Tibial nerve (tissue), 4 donors: ENCODE measurements at regions not wholly inside any gene's neighbourhood (a gene's known extent, or its start where the extent isn't known, plus 50 kb on each side); places are given as distances from the start of the nearest gene placed in this dataset.

Source experiments
- DNase-seq, 2 donors: peaks; one replicate each; pipeline ENCODE4 v3.0.0-alpha.2; 2019; ENCODE audit warnings: low spot score in 2 of 2
- H3K27ac ChIP-seq, 4 donors: fragments of 200-600 bp; sonication (generic) in 3 of 4; one replicate each; pipeline ENCODE4 v1.5.1; 2017 to 2019; ENCODE audit warnings: mild to moderate bottlenecking in 1 of 4
- H3K27me3 ChIP-seq, 2 donors: fragments of 200-600 bp; sonication (generic) in 1 of 2; one replicate each; pipeline versions ENCODE4 v1.5.1 to v1.6.0; 2017 to 2019
- H3K36me3 ChIP-seq, 3 donors: fragments of 200-600 bp; sonication (generic); one replicate each; pipeline ENCODE4 v1.5.1; 2018 to 2019
- H3K4me1 ChIP-seq, 4 donors: fragments of 200-600 bp; sonication (generic) in 3 of 4; one replicate each; pipeline ENCODE4 v1.5.1; 2017 to 2019
- H3K4me3 ChIP-seq, 4 donors: fragments of 200-600 bp; sonication (generic) in 3 of 4; one replicate each; pipeline ENCODE4 v1.5.1; 2017 to 2019; ENCODE audit warnings: mild to moderate bottlenecking in 1 of 4, moderate library complexity in 1 of 4
- H3K9me3 ChIP-seq, 4 donors: fragments of 200-600 bp; sonication (generic) in 3 of 4; one replicate each; pipeline ENCODE4 v1.5.1; 2017 to 2019
- CTCF ChIP-seq, 5 experiments: fragments of 200-600 bp in 3 of 5; fragments of 450-650 bp in 2 of 5; sonication (generic) in 3 of 5; IDR thresholded peaks; one replicate each; pipeline ENCODE4 v1.5.1; 2016 to 2019; ENCODE audit warnings: antibody characterized with exemption in 5 of 5, mild to moderate bottlenecking in 3 of 5, moderate library complexity in 2 of 5
- EP300 ChIP-seq, 2 donors: sonication (generic); formaldehyde crosslinking; IDR thresholded peaks; one replicate each; pipeline ENCODE4 v1.6.1; 2017; ENCODE audit warnings: antibody characterized with exemption in 2 of 2, mild to moderate bottlenecking in 1 of 2
- POLR2A ChIP-seq, 2 donors: fragments of 450-650 bp; IDR thresholded peaks; one replicate each; pipeline ENCODE4 v1.6.1; 2017; ENCODE audit warnings: antibody characterized with exemption in 2 of 2, mild to moderate bottlenecking in 2 of 2, moderate library complexity in 2 of 2
- WGBS, 2 donors: methylation state at CpG; one replicate each; pipeline ENCODE4 v1.1.5; 2018; 5-methylcytosine and 5-hydroxymethylcytosine counted together

GRCh38 chr12:25813843-25814242 lies 144.6 kb upstream of the RASSF8 start:
- Histone ChIP-seq H3K9me3 (peaks cover 0 to 5% (median 0%) of the 10 kb centered on the region in 4 donors), H3K4me3 (no peak overlapping the region), H3K27me3 (no peaks in the 10 kb centered on the region), H3K4me1 (no peaks in the 10 kb centered on the region), H3K36me3 (no peaks in the 10 kb centered on the region), H3K27ac (no peak overlapping the region)
- no peak for TF ChIP-seq POLR2A (IDR thresholded peaks at IDR 0.05)
- TF ChIP-seq CTCF (IDR thresholded peaks at IDR 0.05): no peak
- no peak for TF ChIP-seq EP300 (IDR thresholded peaks at IDR 0.05)
- DNase-seq: no peak
- 88 to 93% methylated on average over 5 of the region's 5 CpGs for WGBS, 2 donors

GRCh38 chr12:25816637-25817036 lies 141.8 kb upstream of the RASSF8 start:
- Histone ChIP-seq H3K27ac (no peak overlapping the region), H3K4me3 (no peak overlapping the region), H3K36me3 (no peaks in the 10 kb centered on the region), H3K4me1 (no peaks in the 10 kb centered on the region), H3K9me3 (peaks cover 0 to 5% (median 0%) of the 10 kb centered on the region in 4 donors), H3K27me3 (no peaks in the 10 kb centered on the region)
- WGBS, 2 donors: 77 to 97% methylated on average over 3 of the region's 3 CpGs
- DNase-seq: no peak
- TF ChIP-seq CTCF (IDR thresholded peaks at IDR 0.05) (no peak), POLR2A (IDR thresholded peaks at IDR 0.05) (no peak)

GRCh38 chr12:25817166-25817565 lies 141.3 kb upstream of the RASSF8 start:
- no peaks in the 10 kb centered on the region for H3K4me1 ChIP-seq
- TF ChIP-seq POLR2A (IDR thresholded peaks at IDR 0.05): no peak
- no peak for TF ChIP-seq EP300 (IDR thresholded peaks at IDR 0.05)
- no peak for TF ChIP-seq CTCF (IDR thresholded peaks at IDR 0.05)
- no peak overlapping the region for H3K4me3 ChIP-seq
- H3K9me3 ChIP-seq: peaks cover 0 to 5% (median 0%) of the 10 kb centered on the region in 4 donors
- no peaks in the 10 kb centered on the region for H3K36me3 ChIP-seq
- no peaks in the 10 kb centered on the region for H3K27me3 ChIP-seq
- WGBS, 2 donors: 82 to 87% methylated on average over 2 of the region's 2 CpGs
- DNase-seq: no peak
- no peak overlapping the region for H3K27ac ChIP-seq

- DNase-seq: no peak
- Histone ChIP-seq H3K27me3 (no peaks in the 10 kb centered on the region), H3K9me3 (peaks cover 0 to 5% (median 0%) of the 10 kb centered on the region in 4 donors), H3K4me1 (no peaks in the 10 kb centered on the region), H3K4me3 (no peak overlapping the region), H3K27ac (no peak overlapping the region), H3K36me3 (no peaks in the 10 kb centered on the region)
- TF ChIP-seq EP300 (IDR thresholded peaks at IDR 0.05): no peak
- no peak for TF ChIP-seq CTCF (IDR thresholded peaks at IDR 0.05)
- no peak for TF ChIP-seq POLR2A (IDR thresholded peaks at IDR 0.05)
Observed at GRCh38 chr12:25818596-25819390, 139.7 kb upstream of the RASSF8 start.

GRCh38 chr12:25819691-25820090 lies 138.8 kb upstream of the RASSF8 start:
- no peak for DNase-seq
- 44 to 48% methylated on average over 11 of the region's 11 CpGs for WGBS, 2 donors
- peaks cover 0 to 3% (median 0%) of the 10 kb centered on the region in 4 donors for H3K4me1 ChIP-seq

More at GRCh38 chr12:25819691-25820090, 138.8 kb upstream of the RASSF8 start:
- no peaks in the 10 kb centered on the region for H3K27me3 ChIP-seq
- H3K36me3 ChIP-seq: no peaks in the 10 kb centered on the region
- no peak overlapping the region for H3K27ac ChIP-seq
- H3K4me3 ChIP-seq: no peak overlapping the region
- H3K9me3 ChIP-seq: peaks cover 0 to 5% (median 0%) of the 10 kb centered on the region in 4 donors
- TF ChIP-seq CTCF (IDR thresholded peaks at IDR 0.05) (no peak), EP300 (IDR thresholded peaks at IDR 0.05) (no peak), POLR2A (IDR thresholded peaks at IDR 0.05) (no peak)
